ENCODE measurements at regions not wholly inside any gene's neighbourhood (a gene's known extent, or its start where the extent isn't known, plus 50 kb on each side); places are given as distances from the start of the nearest gene placed in this dataset.
A peak's percentile ranks its signal among the peaks of the same experiment; 100 is the strongest.

GRCh38 chr1:232579958-232580941, 49.7 kb downstream of the SIPA1L2 start:
- Histone ChIP-seq H3K27ac (no peak overlapping the region), H3K4me3 (no peak overlapping the region)
- no peak for TF ChIP-seq CTCF (IDR thresholded peaks at IDR 0.05)
- no peak for DNase-seq (ENCODE audit: low spot score)

- no peak overlapping the region for H3K27ac ChIP-seq
- no peak overlapping the region for H3K4me3 ChIP-seq
- no peak for DNase-seq (ENCODE audit: low spot score)
- TF ChIP-seq CTCF (IDR thresholded peaks at IDR 0.05), result no peak
Measured at GRCh38 chr1:232579466-232579865, 50.5 kb downstream of the SIPA1L2 start.

GRCh38 chr1:232578651-232579195, 51.2 kb downstream of the SIPA1L2 start:
- DNase-seq (ENCODE audit: low spot score), result no peak
- H3K4me3 ChIP-seq, result no peak overlapping the region
- no peak overlapping the region for H3K27ac ChIP-seq
- no peak for TF ChIP-seq CTCF (IDR thresholded peaks at IDR 0.05)

GRCh38 chr1:232577772-232578171, 52.2 kb downstream of the SIPA1L2 start:
- no peak for DNase-seq (ENCODE audit: low spot score)
- no peak overlapping the region for H3K27ac ChIP-seq
- H3K4me3 ChIP-seq, result no peak overlapping the region
- no peak for TF ChIP-seq CTCF (IDR thresholded peaks at IDR 0.05)

- no peak for TF ChIP-seq CTCF (IDR thresholded peaks at IDR 0.05)
- no peak for DNase-seq (ENCODE audit: low spot score)
- no peak overlapping the region for H3K27ac ChIP-seq
- no peak overlapping the region for H3K4me3 ChIP-seq
Measured at GRCh38 chr1:232576537-232576936, 53.4 kb downstream of the SIPA1L2 start.

GRCh38 chr1:232575763-232576040, 54.2 kb downstream of the SIPA1L2 start:
- H3K27ac ChIP-seq, result no peak overlapping the region
- peak overlapping the region; percentile 56 for H3K4me3 ChIP-seq
- no peak for DNase-seq (ENCODE audit: low spot score)
- TF ChIP-seq CTCF (IDR thresholded peaks at IDR 0.05), result no peak
